SK-N-MC (cell line): ENCODE measurements at regions not wholly inside any gene's neighbourhood (a gene's known extent, or its start where the extent isn't known, plus 50 kb on each side); places are given as distances from the start of the nearest gene placed in this dataset.

Experiments
- DNase-seq: peaks from one replicate; pipeline ENCODE4 v3.0.0-alpha.2; 2011; ENCODE audit warnings: low read depth, low spot score
- H3K27ac ChIP-seq: fragments of 200-600 bp; sonication (generic); 2 replicates; pipeline ENCODE4 v1.5.1; 2016; ENCODE audit warnings: mixed run types
- H3K36me3 ChIP-seq: fragments of 200-600 bp; sonication (generic); 2 replicates; pipeline ENCODE4 v1.6.1; 2017; ENCODE audit warnings: antibody characterized with exemption, low read length, mixed read lengths; ENCODE audit not compliant: insufficient read depth
- H3K4me3 ChIP-seq: fragments of 200-600 bp; sonication (generic); 2 replicates; pipeline ENCODE4 v1.5.1; 2016
- H3K9ac ChIP-seq: fragments of 200-600 bp; sonication (generic); 2 replicates; pipeline ENCODE4 v1.8.0; 2017; ENCODE audit warnings: mixed run types, mixed read lengths; ENCODE audit not compliant: insufficient read length
- H3K9me3 ChIP-seq: fragments of 200-600 bp; sonication (generic); 2 replicates; pipeline ENCODE4 v1.6.1; 2017; ENCODE audit warnings: low read depth, mild to moderate bottlenecking, antibody characterized with exemption, low read length, moderate library complexity, mixed read lengths
- EZH2 ChIP-seq: fragments of 200-600 bp; sonication (generic); IDR thresholded peaks from one replicate; pipeline ENCODE4 v1.6.1; 2017; ENCODE audit warnings: antibody characterized with exemption
- FOXP2 ChIP-seq: optimal IDR thresholded peaks from 2 replicates; pipeline ENCODE3; 2011; ENCODE audit warnings: mild to moderate bottlenecking, moderate library complexity; ENCODE audit not compliant: insufficient read depth; ENCODE audit errors: extremely low read length, control extremely low read depth
- POLR2AphosphoS5 ChIP-seq: IDR thresholded peaks from 2 replicates; pipeline ENCODE4 v1.6.1; 2012; ENCODE audit warnings: mild to moderate bottlenecking, low read depth, low read length, borderline replicate concordance

DNA sequence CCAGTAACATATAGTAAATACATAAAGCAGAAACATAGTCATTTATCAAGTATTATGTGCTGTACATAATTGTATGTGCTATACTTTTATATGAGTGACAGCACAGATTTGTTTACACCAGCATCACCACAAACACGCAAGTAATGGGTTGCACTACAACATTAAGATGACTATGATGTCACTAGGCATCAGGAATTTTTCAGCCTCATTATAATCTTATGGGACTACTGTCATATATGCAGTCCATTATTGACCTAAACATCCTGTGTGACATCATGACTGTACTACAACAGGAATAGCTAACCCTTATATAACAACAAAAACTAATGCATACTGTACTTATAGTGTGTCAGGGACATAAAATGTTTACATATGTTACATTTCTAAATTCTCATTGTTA, 50.2 kb upstream of the IZUMO1R start:
- no peak for DNase-seq
- Histone ChIP-seq H3K27ac (no peak overlapping the region), H3K9me3 (no peaks in the 10 kb centered on the region), H3K36me3 (no peaks in the 10 kb centered on the region), H3K9ac (no peak overlapping the region), H3K4me3 (no peak overlapping the region)
- TF ChIP-seq EZH2 (no peak), FOXP2 (no peak), POLR2AphosphoS5 (no peak)
